PC-9 (cell line): ENCODE measurements at regions not wholly inside any gene's neighbourhood (a gene's known extent, or its start where the extent isn't known, plus 50 kb on each side); places are given as distances from the start of the nearest gene placed in this dataset.

Experiments used
- CTCF ChIP-seq: fragments of 200-600 bp; sonication (generic); conservative IDR thresholded peaks from 2 replicates; pipeline ENCODE4 v1.6.1; 2017; ENCODE audit warnings: mixed run types, antibody characterized with exemption, mild to moderate bottlenecking, moderate library complexity
- EZH2 ChIP-seq: fragments of 200-600 bp; sonication (generic); IDR thresholded peaks from 2 replicates; pipeline ENCODE4 v1.8.0; 2017; ENCODE audit warnings: antibody characterized with exemption, low read depth

- TF ChIP-seq EZH2 (no peak), CTCF (no peak)
Observed at GRCh38 chr15:93417631-93418030, 328.6 kb upstream of the RGMA start.
